SK-N-SH (cell line): ENCODE measurements at regions not wholly inside any gene's neighbourhood (a gene's known extent, or its start where the extent isn't known, plus 50 kb on each side); places are given as distances from the start of the nearest gene placed in this dataset.

Source experiments
- CTCF ChIA-PET: fragments of 300-600, 350-600 bp; formaldehyde crosslinking; extraction: SDS; loops from one replicate; lab custom pipeline; 2021; lab: Yijun Ruan, JAX
- POLR2A ChIA-PET: fragments of 350-600 bp; sonication (Branson Sonifier 250); formaldehyde crosslinking; extraction: SDS; loops from one replicate; lab custom pipeline; 2020; ENCODE audit warnings: antibody characterized with exemption, inconsistent platforms; lab: Yijun Ruan, JAX
- DNase-seq: peaks from one replicate; pipeline ENCODE4 v3.0.0; 2012
- H2AFZ ChIP-seq: fragments of 200-600 bp; sonication (generic); 2 replicates; pipeline ENCODE4 v1.8.1; 2016; ENCODE audit warnings: antibody characterized with exemption, mild to moderate bottlenecking, low read depth
- H3F3A ChIP-seq: fragments of 200-600 bp; sonication (generic); replicated peaks from 2 replicates; pipeline ENCODE3; 2016; ENCODE audit warnings: antibody characterized with exemption, mild to moderate bottlenecking; ENCODE audit not compliant: insufficient read depth
- H3K27ac ChIP-seq, 2 experiments: fragments of 200-500 bp in 1 of 2; fragments of 200-600 bp in 1 of 2; sonication (Bioruptor generic) in 1 of 2; sonication (generic), shearing (Covaris generic) in 1 of 2; 2 replicates each; pipeline versions ENCODE4 v1.5.1 to v1.6.1; 2014 to 2016; ENCODE audit warnings: low read depth in 2 of 2, inconsistent platforms in 1 of 2, low read length in 1 of 2, mild to moderate bottlenecking in 1 of 2, mixed read lengths in 1 of 2
- H3K27me3 ChIP-seq: fragments of 200-600 bp; sonication (generic), shearing (Covaris generic); 2 replicates; pipeline ENCODE4 v1.6.1; 2016; ENCODE audit warnings: mixed run types; ENCODE audit not compliant: insufficient read depth
- H3K36me3 ChIP-seq, 2 experiments: fragments of 200-500 bp in 1 of 2; fragments of 200-600 bp in 1 of 2; sonication (Bioruptor generic) in 1 of 2; sonication (generic) in 1 of 2; replicated peaks in 1 of 2; 2 replicates each; pipeline versions ENCODE3 to v1.5.1; 2014 to 2016; ENCODE audit warnings: low read length in 1 of 2, mild to moderate bottlenecking in 1 of 2; ENCODE audit not compliant: insufficient read depth in 2 of 2, control insufficient read depth in 1 of 2
- H3K4me1 ChIP-seq, 2 experiments: fragments of 200-500 bp in 1 of 2; fragments of 200-600 bp in 1 of 2; sonication (Bioruptor generic) in 1 of 2; sonication (generic), shearing (Covaris generic) in 1 of 2; 2 replicates each; pipeline versions ENCODE4 v1.5.1 to v1.6.1; 2014 to 2016; ENCODE audit warnings: low read depth in 1 of 2, low read length in 1 of 2, mixed run types in 1 of 2; ENCODE audit not compliant: insufficient read depth in 2 of 2, control insufficient read depth in 1 of 2
- H3K4me2 ChIP-seq: fragments of 200-600 bp; sonication (generic), shearing (Covaris generic); 2 replicates; pipeline ENCODE4 v1.6.1; 2017; ENCODE audit warnings: mixed run types
- H3K4me3 ChIP-seq, 2 experiments: fragments of 200-500 bp in 1 of 2; fragments of 200-600 bp in 1 of 2; sonication (Bioruptor generic) in 1 of 2; sonication (generic), shearing (Covaris generic) in 1 of 2; 2 replicates each; pipeline versions ENCODE4 v1.5.1 to v1.8.1; 2014 to 2016; ENCODE audit warnings: low read depth in 2 of 2, inconsistent platforms in 1 of 2, low read length in 1 of 2, mild to moderate bottlenecking in 1 of 2, mixed read lengths in 1 of 2, moderate library complexity in 1 of 2
- H3K79me2 ChIP-seq: fragments of 200-600 bp; sonication (generic); 2 replicates; pipeline ENCODE4 v1.8.1; 2017; ENCODE audit warnings: mild to moderate bottlenecking; ENCODE audit not compliant: insufficient read depth
- H3K9ac ChIP-seq: fragments of 200-600 bp; sonication (generic); 2 replicates; pipeline ENCODE4 v1.6.1; 2017; ENCODE audit warnings: mixed run types
- H3K9me2 ChIP-seq: fragments of 200-600 bp; sonication (generic); 2 replicates; pipeline ENCODE4 v1.6.1; 2017; ENCODE audit warnings: mixed run types
- H3K9me3 ChIP-seq: fragments of 200-600 bp; sonication (generic); 2 replicates; pipeline ENCODE4 v1.6.1; 2017; ENCODE audit warnings: mixed run types, mild to moderate bottlenecking, moderate library complexity
- H4K20me1 ChIP-seq: fragments of 200-600 bp; sonication (generic); 2 replicates; pipeline ENCODE4 v1.6.1; 2017; ENCODE audit warnings: mild to moderate bottlenecking, mixed run types; ENCODE audit not compliant: insufficient read depth
- CHD2 ChIP-seq: fragments of 150-350 bp; IDR thresholded peaks from 2 replicates; pipeline ENCODE4 v1.6.1; 2018; ENCODE audit warnings: low read length; ENCODE audit not compliant: partially characterized antibody
- EP300 ChIP-seq, 2 experiments: IDR thresholded peaks; 2 replicates each; pipeline versions ENCODE4 v1.4.0 to v1.6.1; 2012; ENCODE audit warnings: borderline replicate concordance in 1 of 2, low read depth in 1 of 2, low read length in 1 of 2
- FOSL2 ChIP-seq: IDR thresholded peaks from 2 replicates; pipeline ENCODE4 v1.4.0; 2012; ENCODE audit warnings: low read depth, mild to moderate bottlenecking, moderate library complexity, borderline replicate concordance
- FOXJ3 ChIP-seq: sonication (generic); formaldehyde crosslinking; IDR thresholded peaks from 2 replicates; pipeline ENCODE4 v1.5.1; 2020; ENCODE audit warnings: mild to moderate bottlenecking, missing genetic modification reagents
- FOXM1 ChIP-seq: IDR thresholded peaks from 2 replicates; pipeline ENCODE4 v1.4.0; 2012; ENCODE audit warnings: low read depth, mild to moderate bottlenecking
- GABPA ChIP-seq: IDR thresholded peaks from 2 replicates; pipeline ENCODE4 v1.4.0; 2012; ENCODE audit warnings: low read depth, mild to moderate bottlenecking
- IRF3 ChIP-seq: fragments of 150-350 bp; IDR thresholded peaks from 2 replicates; pipeline ENCODE4 v1.6.1; 2016; ENCODE audit warnings: mild to moderate bottlenecking, low read depth, low read length
- JUND ChIP-seq: IDR thresholded peaks from 2 replicates; pipeline ENCODE4 v1.4.0; 2012
- MAX ChIP-seq: IDR thresholded peaks from 2 replicates; pipeline ENCODE4 v1.4.0; 2012; ENCODE audit warnings: low read depth
- MEF2A ChIP-seq: IDR thresholded peaks from 2 replicates; pipeline ENCODE4 v1.4.0; 2012; ENCODE audit warnings: low read depth, borderline replicate concordance
- NFIC ChIP-seq: IDR thresholded peaks from 2 replicates; pipeline ENCODE4 v1.4.0; 2012; ENCODE audit warnings: borderline replicate concordance
- NRF1 ChIP-seq: IDR thresholded peaks from 2 replicates; pipeline ENCODE4 v1.6.1; 2012; ENCODE audit warnings: low read depth, mild to moderate bottlenecking, low read length
- PBX3 ChIP-seq: IDR thresholded peaks from 2 replicates; pipeline ENCODE4; 2012
- POLR2AphosphoS5 ChIP-seq: IDR thresholded peaks from 2 replicates; pipeline ENCODE4 v1.6.1; 2012; ENCODE audit warnings: low read depth, low read length
- RAD21 ChIP-seq: IDR thresholded peaks from 2 replicates; pipeline ENCODE4 v1.6.1; 2012; ENCODE audit warnings: mild to moderate bottlenecking, low read length
- RFX5 ChIP-seq: IDR thresholded peaks from 2 replicates; pipeline ENCODE4 v1.6.1; 2012; ENCODE audit warnings: mild to moderate bottlenecking, improper control_type of control experiment, low read length
- RXRA ChIP-seq: IDR thresholded peaks from 2 replicates; pipeline ENCODE4 v1.4.0; 2012; ENCODE audit warnings: low read depth, mild to moderate bottlenecking, borderline replicate concordance
- TAF1 ChIP-seq: IDR thresholded peaks from 2 replicates; pipeline ENCODE4 v1.6.1; 2012; ENCODE audit warnings: low read depth, mild to moderate bottlenecking, low read length, moderate library complexity, borderline replicate concordance
- TCF12 ChIP-seq: IDR thresholded peaks from 2 replicates; pipeline ENCODE4 v1.4.0; 2012
- TEAD4 ChIP-seq: IDR thresholded peaks from 2 replicates; pipeline ENCODE4 v1.4.0; 2012; ENCODE audit warnings: mild to moderate bottlenecking, borderline replicate concordance; ENCODE audit not compliant: insufficient read depth
- USF2 ChIP-seq: fragments of 150-350 bp; IDR thresholded peaks from 2 replicates; pipeline ENCODE4 v1.6.1; 2017; ENCODE audit warnings: antibody characterized with exemption, low read length, low read depth, borderline replicate concordance
- YY1 ChIP-seq: IDR thresholded peaks from 2 replicates; pipeline ENCODE4 v1.4.0; 2012; ENCODE audit warnings: low read depth, mild to moderate bottlenecking
- ZBTB33 ChIP-seq: IDR thresholded peaks from 2 replicates; pipeline ENCODE4 v1.4.0; 2012; ENCODE audit warnings: low read depth, borderline replicate concordance
- WGBS: methylation state at CpG from one replicate; pipeline ENCODE4 v1.1.6; 2017; ENCODE audit warnings: low lambda C conversion rate; 5-methylcytosine and 5-hydroxymethylcytosine counted together

- no peak for TF ChIP-seq RXRA
- no peak for TF ChIP-seq GABPA
- no peak for TF ChIP-seq MEF2A
- TF ChIP-seq MAX = no peak
- no peak for TF ChIP-seq TEAD4
- TF ChIP-seq NRF1 = no peak
- TF ChIP-seq NFIC = no peak
- TF ChIP-seq JUND = no peak
These were observed 1363.2 kb upstream of the ACVR2A start (continued) for GRCh38 chr2:146481629-146482028.

- Histone ChIP-seq H3F3A (no peaks in the 10 kb centered on the region), H4K20me1 (no peaks in the 10 kb centered on the region), H3K36me3 (no peaks in the 10 kb centered on the region), H3K27me3 (no peaks in the 10 kb centered on the region), H2AFZ (no peak overlapping the region), H3K79me2 (no peaks in the 10 kb centered on the region), H3K9ac (no peak overlapping the region), H3K4me3 (no peak overlapping the region), H3K4me1 (no peaks in the 10 kb centered on the region), H3K4me2 (no peak overlapping the region), H3K9me2 (peaks cover 2% of the 10 kb centered on the region; the same call in 1 of the 2 replicates), H3K27ac (no peak overlapping the region), H3K9me3 (no peaks in the 10 kb centered on the region)
- POLR2A ChIA-PET = no interaction called here
- TF ChIP-seq NRF1 (no peak), ZBTB33 (no peak), YY1 (no peak), IRF3 (no peak), CHD2 (no peak), GABPA (no peak), USF2 (no peak), FOSL2 (no peak), FOXM1 (no peak), MEF2A (no peak), EP300 (IDR thresholded peaks at IDR 0.05; ENCODE audit: borderline replicate concordance in 1 of 2, low read depth in 1 of 2, low read length in 1 of 2) (no peak), RAD21 (no peak), POLR2AphosphoS5 (no peak), PBX3 (no peak), TCF12 (no peak), RFX5 (no peak), TAF1 (no peak), MAX (no peak), FOXJ3 (CRISPR knock-in tag) (no peak)
- 14% methylated on average over 5 of the region's 5 CpGs for WGBS
- CTCF ChIA-PET = no interaction called here
- DNase-seq = no peak
These were observed 1367.4 kb upstream of the ACVR2A start for GRCh38 chr2:146477383-146477782.
